H9 (cell line): ENCODE measurements at regions not wholly inside any gene's neighbourhood (a gene's known extent, or its start where the extent isn't known, plus 50 kb on each side); places are given as distances from the start of the nearest gene placed in this dataset.
"Not testable (repeated sequence)": the region's sequence is repeated elsewhere in the genome, so short reads cannot be mapped to it uniquely, and the experiment has no call there.

Experiments
- DNase-seq: peaks from one replicate; pipeline ENCODE4 v3.0.0-alpha.2; 2017
- H2AFZ ChIP-seq: one replicate; pipeline ENCODE4 v1.6.1; 2013; ENCODE audit warnings: mild to moderate bottlenecking, low read length, control low read depth, moderate library complexity
- H2AK5ac ChIP-seq: 2 replicates; pipeline ENCODE4 v1.6.1; 2013; ENCODE audit warnings: low read length, control low read depth, mixed read lengths; ENCODE audit not compliant: insufficient read length
- H2BK120ac ChIP-seq: one replicate; pipeline ENCODE4 v1.6.1; 2013; ENCODE audit warnings: low read depth, mild to moderate bottlenecking, low read length, control low read depth, inconsistent platforms; ENCODE audit not compliant: poor library complexity, severe bottlenecking
- H2BK12ac ChIP-seq: 2 replicates; pipeline ENCODE4 v1.6.1; 2013; ENCODE audit warnings: low read length, control low read depth, mixed read lengths, low read depth; ENCODE audit not compliant: insufficient read length
- H2BK15ac ChIP-seq: 2 replicates; pipeline ENCODE4 v1.6.1; 2013; ENCODE audit warnings: low read depth, low read length, control low read depth
- H2BK20ac ChIP-seq: one replicate; pipeline ENCODE4 v1.6.1; 2013; ENCODE audit warnings: low read depth, mild to moderate bottlenecking, low read length, control low read depth, inconsistent platforms; ENCODE audit not compliant: poor library complexity, severe bottlenecking
- H2BK5ac ChIP-seq: 2 replicates; pipeline ENCODE4 v1.6.1; 2013; ENCODE audit warnings: low read length, control low read depth, mixed read lengths; ENCODE audit not compliant: insufficient read length
- H3K14ac ChIP-seq: 2 replicates; pipeline ENCODE4 v1.6.1; 2013; ENCODE audit warnings: low read length, control low read depth; ENCODE audit not compliant: insufficient read depth
- H3K18ac ChIP-seq: 2 replicates; pipeline ENCODE4 v1.6.1; 2013; ENCODE audit warnings: low read depth, mild to moderate bottlenecking, mixed read lengths, low read length, control low read depth; ENCODE audit not compliant: insufficient read length
- H3K23ac ChIP-seq: 2 replicates; pipeline ENCODE4 v1.6.1; 2013; ENCODE audit warnings: low read length, control low read depth, mixed read lengths, low read depth; ENCODE audit not compliant: insufficient read length
- H3K23me2 ChIP-seq: 2 replicates; pipeline ENCODE4 v1.6.1; 2013; ENCODE audit warnings: low read depth, mild to moderate bottlenecking, mixed read lengths, low read length, control low read depth; ENCODE audit not compliant: insufficient read length, poor library complexity, severe bottlenecking
- H3K27ac ChIP-seq: 2 replicates; pipeline ENCODE4 v1.5.1; 2013; ENCODE audit warnings: low read length, control low read depth, mixed read lengths, low read depth; ENCODE audit not compliant: insufficient read length
- H3K27me3 ChIP-seq: 2 replicates; pipeline ENCODE4 v1.6.1; 2013; ENCODE audit warnings: low read length, control low read depth, inconsistent platforms; ENCODE audit not compliant: insufficient read depth
- H3K4ac ChIP-seq: 2 replicates; pipeline ENCODE4 v1.6.1; 2013; ENCODE audit warnings: low read depth, mild to moderate bottlenecking, control low read depth, inconsistent platforms, low read length, moderate library complexity
- H3K4me1 ChIP-seq: 2 replicates; pipeline ENCODE4 v1.6.1; 2013; ENCODE audit warnings: low read length, control low read depth, inconsistent platforms; ENCODE audit not compliant: insufficient read depth
- H3K4me2 ChIP-seq: 2 replicates; pipeline ENCODE4 v1.6.1; 2013; ENCODE audit warnings: low read length, control low read depth, mixed read lengths; ENCODE audit not compliant: insufficient read length, insufficient read depth
- H3K56ac ChIP-seq: 2 replicates; pipeline ENCODE4 v1.6.1; 2013; ENCODE audit warnings: low read depth, mild to moderate bottlenecking, mixed read lengths, low read length, control low read depth; ENCODE audit not compliant: insufficient read length
- H3K79me1 ChIP-seq: 2 replicates; pipeline ENCODE4 v1.6.1; 2013; ENCODE audit warnings: low read depth, mild to moderate bottlenecking, moderate library complexity, low read length, control low read depth, inconsistent platforms; ENCODE audit not compliant: insufficient read depth, poor library complexity, severe bottlenecking
- H3K79me2 ChIP-seq: 2 replicates; pipeline ENCODE4 v1.6.1; 2013; ENCODE audit warnings: low read length, control low read depth, inconsistent platforms; ENCODE audit not compliant: insufficient read depth
- H3K9ac ChIP-seq: 2 replicates; pipeline ENCODE4 v1.6.1; 2013; ENCODE audit warnings: low read length, control low read depth, mixed read lengths; ENCODE audit not compliant: insufficient read length; ENCODE audit errors: extremely low read depth
- H3K9me3 ChIP-seq: one replicate; pipeline ENCODE4 v1.6.1; 2013; ENCODE audit warnings: low read depth, low read length, inconsistent platforms; ENCODE audit not compliant: control insufficient read depth
- H3T11ph ChIP-seq: one replicate; pipeline ENCODE4 v1.6.1; 2013; ENCODE audit warnings: mild to moderate bottlenecking, low read length, control low read depth, inconsistent platforms
- H4K20me1 ChIP-seq: one replicate; pipeline ENCODE4 v1.6.1; 2013; ENCODE audit not compliant: control insufficient read depth, insufficient read length, insufficient read depth
- H4K5ac ChIP-seq: 2 replicates; pipeline ENCODE4 v1.6.1; 2013; ENCODE audit warnings: low read depth, mild to moderate bottlenecking, mixed read lengths, low read length, control low read depth; ENCODE audit not compliant: insufficient read length
- H4K8ac ChIP-seq: replicated peaks from 2 replicates; pipeline ENCODE4 v1.6.1; 2013; ENCODE audit warnings: low read length, control low read depth, mixed read lengths, low read depth; ENCODE audit not compliant: insufficient read length
- H4K91ac ChIP-seq: 2 replicates; pipeline ENCODE4 v1.6.1; 2013; ENCODE audit warnings: low read depth, mild to moderate bottlenecking, moderate library complexity, mixed read lengths, low read length, control low read depth; ENCODE audit not compliant: insufficient read length
- H3K27ac Mint-ChIP-seq, 3 experiments: 2 replicates in 2 of 3; 3 replicates in 1 of 3; pipeline ENCODE4 v1.8.0; 2020 to 2021; ENCODE audit warnings: mixed read lengths in 3 of 3, mild to moderate bottlenecking in 1 of 3, moderate library complexity in 1 of 3
- H3K27me3 Mint-ChIP-seq: 2 replicates; pipeline ENCODE4 v1.8.0; 2021; ENCODE audit warnings: low read depth, mild to moderate bottlenecking, moderate library complexity, mixed read lengths
- H3K36me3 Mint-ChIP-seq, 3 experiments: 2 replicates in 2 of 3; 3 replicates in 1 of 3; pipeline ENCODE4 v1.8.0; 2020 to 2021; ENCODE audit warnings: low read depth in 3 of 3, mixed read lengths in 3 of 3; ENCODE audit not compliant: insufficient read depth in 1 of 3
- H3K4me1 Mint-ChIP-seq, 2 experiments: 2 replicates each; pipeline ENCODE4 v1.8.0; 2020; ENCODE audit warnings: mixed read lengths in 2 of 2
- H3K4me3 Mint-ChIP-seq, 2 experiments: 2 replicates in 1 of 2; 3 replicates in 1 of 2; pipeline ENCODE4 v1.8.0; 2020 to 2021; ENCODE audit warnings: mild to moderate bottlenecking in 2 of 2, mixed read lengths in 2 of 2, moderate library complexity in 1 of 2
- H3K9me3 Mint-ChIP-seq, 2 experiments: 2 replicates in 1 of 2; 3 replicates in 1 of 2; pipeline ENCODE4 v1.8.0; 2020; ENCODE audit warnings: mild to moderate bottlenecking in 2 of 2, mixed read lengths in 2 of 2, moderate library complexity in 1 of 2
- WGBS: extraction: QIAGEN DNeasy Blood & Tissue Kit; methylation state at CpG from one replicate; pipeline ENCODE4 v1.1.7; 2013; ENCODE audit warnings: missing lambda C conversion rate, low lambda C conversion rate, mixed read lengths; ENCODE audit not compliant: insufficient read length; ENCODE audit errors: extremely low coverage; 5-methylcytosine and 5-hydroxymethylcytosine counted together

- not testable (repeated sequence) for H3K4ac ChIP-seq, H3K79me2 ChIP-seq, H3K27me3 ChIP-seq, H2BK15ac ChIP-seq, H3K23me2 ChIP-seq, H3K27me3 Mint-ChIP-seq, H4K5ac ChIP-seq, H3K36me3 Mint-ChIP-seq, H3K9me3 Mint-ChIP-seq, H3K79me1 ChIP-seq, H3K27ac Mint-ChIP-seq, H2BK5ac ChIP-seq, H3K4me3 Mint-ChIP-seq, H3K56ac ChIP-seq, H3K4me1 ChIP-seq, H2AFZ ChIP-seq, H3T11ph ChIP-seq, H2AK5ac ChIP-seq, DNase-seq, H3K23ac ChIP-seq, H4K8ac ChIP-seq, H4K91ac ChIP-seq, H3K14ac ChIP-seq, H2BK20ac ChIP-seq, H2BK120ac ChIP-seq, H3K18ac ChIP-seq, H3K4me2 ChIP-seq, H3K9ac ChIP-seq, H3K9me3 ChIP-seq, H2BK12ac ChIP-seq, H3K27ac ChIP-seq, H4K20me1 ChIP-seq
- WGBS: no CpG with 5 or more reads among the region's 11 CpGs
- H3K4me1 Mint-ChIP-seq: peaks cover 20 to 25% of the 10 kb centered on the region in 2 experiments
These were observed 174.8 kb downstream of the LAT start for GRCh38 chr16:29159603-29160002.
